ENCODE measurements at regions not wholly inside any gene's neighbourhood (a gene's known extent, or its start where the extent isn't known, plus 50 kb on each side); places are given as distances from the start of the nearest gene placed in this dataset.

GRCh38 chr5:29983528-29984155 lies 1209.8 kb upstream of the CDH6 start:
- TF ChIP-seq ESRRG (CRISPR knock-in tag; IDR thresholded peaks at IDR 0.05) = no peak
- TF ChIP-seq ZC3H10 (CRISPR knock-in tag; IDR thresholded peaks at IDR 0.05) = no peak
- no peak for TF ChIP-seq ZNF8 (CRISPR knock-in tag; IDR thresholded peaks at IDR 0.05)
- no peak for TF ChIP-seq ARNTL (CRISPR knock-in tag; IDR thresholded peaks at IDR 0.05; ENCODE audit: borderline replicate concordance, low read depth)
- no peak for TF ChIP-seq CREB5 (CRISPR knock-in tag; IDR thresholded peaks at IDR 0.05; ENCODE audit: low read depth)

Data from SK-N-SH treated with all-trans-retinoic acid at 6 μM for 48 hours (cell line).